ENCODE measurements at regions not wholly inside any gene's neighbourhood (a gene's known extent, or its start where the extent isn't known, plus 50 kb on each side); places are given as distances from the start of the nearest gene placed in this dataset.
A peak's percentile ranks its signal among the peaks of the same experiment; 100 is the strongest.

DNA sequence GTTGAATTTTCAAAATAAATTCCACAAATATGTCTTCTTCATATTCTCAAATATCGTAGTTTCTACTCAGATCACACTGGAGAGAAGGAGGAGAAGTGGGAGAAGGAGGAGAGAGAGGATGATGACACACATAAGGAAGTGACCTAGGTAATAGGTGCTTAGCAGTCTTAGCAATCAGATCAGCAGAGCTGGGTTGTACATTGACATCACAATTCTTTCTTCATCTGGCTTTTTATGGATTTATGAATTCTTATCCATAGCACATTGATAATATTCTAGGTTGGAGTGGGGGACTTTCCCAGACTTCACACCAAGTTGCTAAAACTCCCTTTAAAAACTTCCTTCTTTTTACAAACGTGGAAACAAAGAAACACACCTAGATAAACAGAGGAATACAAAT lies 86.9 kb downstream of the FGF9 start:
- no peak for DNase-seq

DNA sequence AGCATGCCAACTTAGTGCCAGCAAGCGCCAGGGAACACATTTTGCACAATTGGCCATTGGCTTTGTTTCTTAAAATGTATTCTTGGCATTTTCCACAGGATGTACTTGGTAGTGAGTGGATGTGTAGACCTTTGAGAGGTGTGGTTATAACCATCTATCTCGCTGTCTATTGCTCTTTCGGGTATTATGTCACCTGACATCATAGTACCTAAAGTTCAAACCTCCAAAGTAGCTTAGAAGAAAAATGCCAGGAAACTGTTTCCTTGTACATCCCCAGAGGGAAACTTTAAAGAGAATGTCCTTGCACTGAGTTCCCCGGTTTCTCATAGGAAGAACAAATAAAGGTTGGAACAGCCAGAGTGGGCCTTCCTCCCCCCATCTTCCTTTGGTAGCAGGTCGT lies 87.6 kb downstream of the FGF9 start:
- no peak for DNase-seq

DNA sequence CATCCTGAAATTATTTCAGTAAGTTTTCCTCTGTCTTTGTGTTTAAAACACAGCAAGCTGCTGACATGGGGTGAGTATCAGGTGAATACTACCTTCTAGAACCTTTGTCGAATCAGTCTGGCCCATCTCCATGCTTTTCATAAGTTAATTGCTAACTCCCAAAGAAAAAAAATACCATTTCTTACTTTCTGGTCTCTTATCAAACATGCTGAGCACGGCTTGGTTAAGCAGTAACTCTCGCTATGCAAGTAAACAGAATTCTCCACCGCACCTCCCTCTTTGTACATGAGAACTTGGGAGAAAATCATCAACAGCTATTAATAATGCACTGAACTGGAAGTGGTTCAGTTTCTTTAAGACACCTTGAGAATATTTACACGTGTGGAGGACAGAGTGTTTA lies 88.6 kb downstream of the FGF9 start:
- DNase-seq, result no peak

DNA sequence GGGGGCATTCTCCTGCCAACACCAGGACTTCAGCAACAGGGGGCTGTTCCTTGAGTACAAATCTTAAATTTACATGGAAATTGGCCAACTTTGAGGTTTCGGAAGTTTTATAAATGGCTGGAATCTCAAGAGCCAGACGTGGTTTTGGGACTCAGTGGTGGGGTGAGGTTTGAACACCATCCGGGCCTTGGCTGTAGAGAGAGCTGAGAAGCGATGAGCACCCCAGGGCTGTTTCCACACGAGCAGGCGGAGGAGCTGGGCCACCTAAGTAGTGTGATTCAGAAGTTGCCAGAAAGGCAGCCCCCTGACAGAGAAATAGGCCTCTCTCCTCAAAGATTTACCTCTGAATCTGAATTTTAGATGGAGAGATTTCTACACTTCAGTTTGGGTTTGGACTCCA lies 89.0 kb downstream of the FGF9 start:
- no peak for DNase-seq

DNA sequence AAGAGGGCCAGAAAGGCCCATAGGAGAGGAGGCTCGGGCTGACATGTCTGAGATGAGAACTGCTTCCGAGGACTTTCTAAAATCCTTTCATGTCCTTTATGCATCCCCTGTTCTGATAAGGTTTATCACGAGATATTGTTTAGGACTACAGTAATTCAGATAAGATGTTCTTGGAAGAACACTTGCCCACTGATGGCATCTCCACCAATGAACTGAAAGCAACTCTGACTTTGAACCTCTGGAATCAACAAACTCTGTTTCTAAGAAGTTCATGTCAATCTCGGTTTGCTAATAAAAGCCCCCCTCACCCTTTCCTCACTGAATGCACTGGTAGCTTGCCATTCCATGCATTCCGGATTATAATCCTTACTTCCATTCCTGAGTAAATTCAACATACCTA lies 90.9 kb downstream of the FGF9 start:
- no peak for DNase-seq

DNA sequence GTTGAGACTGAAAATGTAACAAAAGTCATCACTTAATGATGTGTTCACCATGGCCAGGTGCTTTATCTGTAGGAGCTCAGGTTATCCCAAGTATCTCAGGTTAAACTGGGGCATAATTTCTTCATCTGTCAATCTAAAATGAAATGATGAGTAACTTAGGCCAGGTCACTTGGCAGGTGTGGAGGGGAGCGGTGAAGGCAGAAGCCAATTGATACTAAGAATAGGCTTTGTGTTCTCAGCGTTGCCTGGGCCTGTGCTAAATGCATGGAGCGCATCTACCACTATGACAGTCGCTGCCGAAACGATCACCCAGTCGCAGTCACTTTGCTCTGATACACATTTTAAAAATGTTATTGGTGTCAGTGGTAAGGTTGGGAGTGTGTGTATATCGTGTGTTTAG lies 91.6 kb downstream of the FGF9 start:
- no peak for DNase-seq

DNA sequence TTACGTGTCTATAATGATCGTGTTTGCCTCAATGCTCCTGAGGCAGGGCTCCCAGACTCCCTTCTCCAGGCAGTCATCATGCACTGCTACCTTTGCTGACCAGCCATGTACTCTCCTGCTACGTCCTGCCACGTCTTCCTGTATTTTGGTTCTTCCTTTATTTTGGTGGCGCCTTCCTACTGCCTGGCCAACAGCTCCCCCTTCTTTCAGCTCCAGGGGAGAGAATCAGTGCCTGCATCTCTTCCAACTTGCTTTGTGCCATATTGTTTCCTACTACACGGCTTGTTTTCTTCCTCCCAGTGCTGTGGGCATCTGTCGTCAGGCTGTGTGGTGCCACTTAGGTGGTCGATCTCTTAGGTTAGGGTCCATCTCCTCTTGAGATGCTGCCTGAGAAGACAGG lies 96.2 kb downstream of the FGF9 start:
- no peak for DNase-seq

DNA sequence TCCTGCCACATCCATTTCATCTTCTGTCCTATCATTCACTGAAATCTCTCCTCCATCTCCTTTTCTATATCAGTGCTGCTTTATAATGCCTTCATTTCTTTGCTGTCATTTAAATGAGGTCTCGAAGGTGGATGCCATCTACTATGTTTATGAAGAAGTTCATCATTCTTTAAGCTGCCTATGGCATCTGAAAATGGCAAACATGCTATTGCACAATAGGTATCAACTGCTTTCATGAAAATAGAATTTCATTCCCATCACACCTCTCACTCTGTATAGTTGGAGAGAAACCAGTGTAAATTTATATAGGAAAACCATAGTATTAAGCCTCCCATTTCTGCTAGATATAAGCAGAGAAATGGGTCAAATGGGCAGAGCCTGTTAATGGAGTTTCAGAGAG lies 100.2 kb downstream of the FGF9 start:
- no peak for DNase-seq

DNA sequence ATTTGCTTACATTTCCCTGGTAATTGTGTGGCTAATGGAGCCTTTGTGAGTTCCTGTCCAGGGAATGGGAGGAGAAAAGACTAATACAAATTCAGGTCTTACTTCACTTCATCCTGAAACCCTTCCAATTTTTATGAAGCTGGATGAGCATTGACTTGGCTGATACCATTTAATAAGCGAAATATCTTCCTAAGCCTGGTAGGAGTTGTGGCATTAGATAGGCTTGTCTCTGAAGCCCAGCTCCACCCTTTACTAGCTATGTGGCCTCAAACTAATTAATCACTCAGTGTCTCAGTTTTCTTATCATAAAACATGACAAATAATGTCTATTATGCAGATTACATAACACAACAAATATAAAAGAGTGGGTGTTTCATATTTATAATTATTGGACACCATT lies 106.3 kb downstream of the FGF9 start:
- DNase-seq, result no peak

DNA sequence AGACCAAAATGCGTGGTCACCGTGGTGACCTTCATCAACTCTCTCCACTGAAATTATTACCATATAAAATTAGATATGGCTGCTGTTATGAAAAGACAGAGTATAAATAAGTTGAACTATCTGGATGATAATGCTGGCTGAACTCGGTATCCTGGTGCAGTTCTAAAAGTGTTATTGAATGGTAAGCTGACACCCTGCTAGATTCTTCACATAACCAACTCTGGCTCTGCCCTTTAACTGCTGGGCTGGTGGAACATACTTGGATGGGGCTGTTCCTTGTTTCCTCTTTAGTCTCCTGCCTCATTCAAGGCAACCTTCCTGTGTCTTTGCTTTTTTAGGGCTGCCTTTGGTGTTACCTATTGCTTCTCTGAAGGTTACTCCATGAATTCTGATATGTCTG lies 106.9 kb downstream of the FGF9 start:
- no peak for DNase-seq

DNA sequence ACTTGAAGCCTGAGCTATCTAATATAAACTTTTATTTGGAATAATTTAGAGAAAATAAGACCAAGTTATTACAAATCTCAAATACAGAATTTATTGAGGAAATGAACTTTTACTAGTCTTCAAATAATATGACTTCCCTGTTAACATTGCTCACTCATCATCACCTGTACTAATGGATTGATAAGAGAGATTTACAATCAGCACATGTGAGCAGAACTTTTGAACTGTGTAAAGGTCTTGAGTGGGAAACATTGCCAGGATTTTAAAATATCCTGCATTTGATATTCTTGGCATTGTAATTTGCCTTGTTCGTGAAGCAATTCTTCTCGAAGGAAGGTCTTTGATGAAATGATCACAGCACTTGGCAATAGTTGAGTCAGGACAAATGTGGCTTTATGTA lies 111.9 kb downstream of the FGF9 start:
- DNase-seq, result no peak

DNA sequence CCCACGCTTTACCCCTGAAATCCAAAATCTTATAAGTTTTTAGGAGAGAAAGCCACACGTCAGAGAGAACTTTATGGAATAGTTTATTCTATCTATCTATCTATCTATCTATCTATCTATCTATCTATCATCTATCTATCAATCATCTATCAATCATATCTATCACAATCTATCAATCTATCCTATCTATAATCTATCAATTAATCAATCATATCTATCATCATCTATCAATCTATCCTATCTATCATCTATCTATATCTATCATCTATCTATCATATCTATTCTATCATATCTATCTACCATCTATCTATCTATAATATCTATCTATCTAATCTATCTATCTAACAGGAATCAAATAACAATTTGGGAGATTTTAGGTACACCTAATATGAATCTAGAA lies 115.1 kb downstream of the FGF9 start:
- no peak for DNase-seq

DNA sequence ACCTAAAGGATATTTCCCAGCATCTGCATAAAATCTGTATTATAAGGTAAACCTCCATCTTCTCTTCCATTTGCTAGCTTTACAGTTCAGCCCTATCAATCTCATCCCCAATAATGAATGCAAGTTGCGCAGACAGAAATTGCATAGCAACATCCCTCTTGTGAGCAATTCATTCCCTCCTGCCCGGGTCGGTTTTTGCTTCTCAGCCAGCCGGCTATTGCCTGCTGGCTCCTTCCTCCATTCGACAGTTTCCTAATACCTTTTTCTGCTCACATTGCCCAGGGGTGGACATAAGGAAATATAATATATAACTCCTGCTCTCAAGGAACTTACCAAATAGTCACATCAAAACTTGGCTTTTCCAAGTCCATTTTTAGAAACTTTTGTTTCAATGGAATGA lies 125.2 kb downstream of the FGF9 start:
- peak; percentile 52 for DNase-seq

DNA sequence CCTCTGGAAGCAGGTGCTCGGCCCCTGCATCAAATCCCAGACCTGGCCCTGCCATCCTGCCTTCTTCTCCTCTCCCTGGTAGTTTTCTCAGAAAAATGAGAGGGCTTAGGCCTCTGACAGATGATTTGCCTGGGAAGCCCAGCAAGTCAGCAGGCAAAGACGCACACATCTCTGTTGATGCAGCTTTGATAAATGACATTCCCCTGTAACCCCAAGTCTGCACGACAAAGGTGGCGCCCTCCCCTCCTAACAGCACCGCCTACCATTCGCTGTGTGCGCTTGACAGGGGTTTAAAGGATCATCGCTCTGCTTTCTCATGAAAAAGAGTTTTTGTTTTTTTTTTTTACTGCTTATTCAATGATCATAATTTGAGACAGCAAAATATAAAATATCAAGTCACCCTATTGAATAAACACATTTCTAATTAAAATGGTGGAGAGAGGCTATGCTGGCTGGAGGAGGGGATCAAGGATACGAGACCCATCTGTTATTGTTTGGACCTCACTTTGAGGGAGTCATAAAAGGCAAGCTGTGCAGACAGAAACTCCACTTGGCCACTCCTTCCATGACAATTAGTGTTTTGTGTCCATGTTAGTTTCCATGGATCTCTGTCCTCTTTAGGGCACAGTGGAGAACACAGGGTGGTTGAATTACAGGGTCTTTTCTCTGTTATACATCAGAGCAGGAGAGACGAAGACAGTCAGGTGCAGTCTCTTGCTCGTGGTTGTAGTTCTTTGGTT lies 126.1 kb downstream of the FGF9 start:
- DNase-seq, result no peak

DNA sequence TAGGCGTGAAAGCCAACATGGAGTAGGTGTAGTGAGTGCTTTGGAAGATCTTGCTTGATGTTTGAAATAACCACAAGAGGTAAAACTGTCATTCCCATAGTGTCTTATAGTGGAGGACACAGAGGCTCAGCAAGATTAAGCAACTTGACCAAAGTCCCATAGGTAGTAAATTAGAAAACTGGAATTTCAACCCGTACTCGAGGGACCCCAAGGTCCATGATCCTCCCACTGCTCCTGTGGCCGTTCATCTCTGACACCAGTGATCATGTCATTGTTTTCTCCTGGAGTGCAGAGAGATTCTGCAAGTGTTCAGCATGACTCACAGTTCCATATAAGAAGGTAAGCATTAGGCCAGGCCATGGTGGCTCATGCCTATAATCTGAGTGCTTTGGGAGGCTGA lies 126.9 kb downstream of the FGF9 start:
- no peak for DNase-seq

DNA sequence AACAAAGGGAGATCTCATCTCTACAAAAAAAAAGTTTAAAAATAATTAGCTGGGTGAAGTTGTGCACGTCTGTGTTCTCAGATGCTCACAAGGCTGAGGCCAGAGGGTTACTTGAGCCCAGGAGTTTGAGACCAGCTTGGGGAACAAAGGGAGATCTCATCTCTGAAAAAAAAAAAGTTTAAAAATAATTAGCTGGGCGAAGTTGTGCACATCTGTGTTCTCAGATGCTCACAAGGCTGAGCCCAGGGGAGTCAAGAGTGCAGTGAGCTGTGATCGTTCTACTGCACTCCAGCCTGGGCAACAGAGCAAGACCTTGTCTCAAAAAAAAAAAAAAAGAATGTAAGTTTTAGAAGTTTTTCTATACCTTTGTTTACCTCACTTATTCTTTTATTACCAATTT lies 127.3 kb downstream of the FGF9 start:
- no peak for DNase-seq

DNA sequence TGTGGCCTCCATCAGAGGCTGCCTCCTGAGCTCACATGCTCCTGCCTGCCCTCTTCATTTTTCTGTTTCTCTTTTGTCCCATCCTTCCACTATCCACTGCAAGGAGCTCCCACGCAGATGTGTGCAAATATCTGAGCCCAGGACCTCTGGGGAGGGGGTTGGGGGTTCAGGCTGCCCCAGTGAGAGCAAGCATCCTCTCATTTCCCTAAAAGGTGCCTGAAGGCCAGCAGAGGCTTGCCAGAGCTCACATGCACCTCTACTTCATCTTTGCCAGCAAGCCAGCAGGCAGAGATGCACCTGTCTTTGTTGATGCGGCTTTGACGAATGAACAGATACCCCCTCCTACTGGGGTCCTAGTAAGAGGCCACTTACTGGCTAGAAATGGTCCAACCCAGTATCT lies 128.8 kb downstream of the FGF9 start:
- no peak for DNase-seq

DNA sequence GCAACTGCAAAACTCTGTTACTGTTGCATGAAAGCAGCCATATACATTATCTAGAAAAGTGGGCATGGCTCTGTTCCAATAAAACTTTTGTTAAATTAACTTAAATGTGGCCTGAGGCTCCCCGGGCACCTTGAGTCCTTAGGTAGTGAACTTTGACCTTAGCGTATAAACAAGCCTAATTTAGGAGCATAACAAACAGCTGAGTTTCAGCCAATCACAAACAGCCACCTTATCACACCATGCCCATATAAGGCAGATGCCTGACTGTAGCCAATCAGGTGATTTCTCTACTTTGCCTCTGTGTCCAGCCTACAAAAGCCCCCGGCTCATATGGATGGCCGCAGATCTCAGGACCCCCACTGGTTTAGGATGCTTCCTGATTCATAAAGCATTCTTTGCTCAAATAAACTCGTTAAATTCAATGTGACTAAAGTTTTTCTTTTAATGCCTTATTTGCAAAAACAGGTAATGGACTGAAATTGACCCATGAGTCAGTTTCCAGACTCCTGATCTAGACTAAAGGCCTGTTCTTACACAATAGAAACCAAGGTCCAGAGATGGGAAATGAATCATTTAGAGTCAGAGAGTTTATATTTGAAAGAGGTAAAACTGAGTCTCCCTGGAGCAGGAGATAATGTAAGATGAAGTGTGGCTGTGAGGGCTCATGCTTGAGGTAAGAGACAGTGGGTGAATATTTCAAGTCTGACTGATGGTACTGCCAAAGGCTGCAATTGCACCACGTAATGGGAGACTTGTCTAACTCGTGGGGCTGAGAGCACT lies 130.2 kb downstream of the FGF9 start:
- no peak for DNase-seq

DNA sequence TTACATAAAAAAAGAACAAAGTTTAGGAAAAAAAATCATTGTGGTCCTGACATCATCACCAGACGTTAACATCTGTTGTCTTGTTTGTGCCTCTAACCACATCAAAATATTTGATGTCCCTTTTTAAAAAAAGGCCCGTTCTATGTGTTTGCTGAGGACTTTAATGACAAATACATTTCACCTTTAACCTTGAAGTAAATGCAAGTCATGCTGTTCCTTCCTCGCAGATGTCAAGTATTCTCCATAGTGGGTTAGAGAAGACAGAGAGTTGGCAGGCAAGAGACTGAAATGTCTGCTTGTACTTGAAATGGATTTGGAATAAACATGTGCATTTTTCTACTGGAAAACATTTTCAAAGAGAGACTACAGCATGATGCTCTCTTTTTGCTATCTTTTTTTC lies 134.9 kb downstream of the FGF9 start:
- no peak for DNase-seq

DNA sequence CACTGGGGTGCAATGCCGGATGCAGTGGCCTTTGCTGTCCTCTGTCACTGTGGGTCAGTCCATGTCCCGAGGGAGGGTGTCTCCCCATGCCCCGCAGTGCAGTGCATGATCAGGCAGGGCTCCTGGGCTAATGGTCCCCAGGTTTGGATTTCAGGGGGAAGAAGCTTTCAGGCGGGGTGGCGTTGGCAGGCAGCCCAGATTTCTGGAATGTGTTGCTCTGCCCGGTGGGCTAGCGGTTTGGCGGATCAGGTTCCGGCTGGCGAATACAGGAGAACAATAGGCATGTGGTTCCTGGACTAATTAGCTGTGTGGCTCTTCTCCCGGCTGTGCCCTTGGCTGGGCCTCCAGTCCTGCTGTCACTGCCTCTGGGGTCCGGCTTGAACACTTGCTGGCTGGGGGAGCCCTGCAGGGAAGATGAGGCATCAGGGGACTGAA lies 141.3 kb downstream of the FGF9 start:
- no peak for DNase-seq

DNA sequence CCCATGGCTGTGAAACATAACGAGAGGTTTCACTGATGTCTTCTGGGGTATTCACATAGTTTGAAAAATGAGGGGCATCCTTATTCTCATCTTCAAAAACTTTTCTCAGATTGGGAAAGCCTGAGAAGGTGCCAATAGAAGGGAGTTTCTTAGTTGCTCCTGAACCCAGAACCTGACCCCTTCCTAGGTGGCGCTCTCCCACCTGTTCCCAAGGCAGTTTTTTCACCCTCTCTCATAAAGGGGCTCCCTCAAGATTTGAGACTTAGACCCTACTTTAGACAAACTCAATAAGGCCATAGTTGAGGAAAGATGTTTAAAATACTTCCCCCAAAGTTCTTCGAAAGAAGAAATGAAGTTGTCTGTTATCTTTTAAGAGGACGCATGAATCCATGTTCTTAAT lies 142.2 kb downstream of the FGF9 start:
- no peak for DNase-seq

DNA sequence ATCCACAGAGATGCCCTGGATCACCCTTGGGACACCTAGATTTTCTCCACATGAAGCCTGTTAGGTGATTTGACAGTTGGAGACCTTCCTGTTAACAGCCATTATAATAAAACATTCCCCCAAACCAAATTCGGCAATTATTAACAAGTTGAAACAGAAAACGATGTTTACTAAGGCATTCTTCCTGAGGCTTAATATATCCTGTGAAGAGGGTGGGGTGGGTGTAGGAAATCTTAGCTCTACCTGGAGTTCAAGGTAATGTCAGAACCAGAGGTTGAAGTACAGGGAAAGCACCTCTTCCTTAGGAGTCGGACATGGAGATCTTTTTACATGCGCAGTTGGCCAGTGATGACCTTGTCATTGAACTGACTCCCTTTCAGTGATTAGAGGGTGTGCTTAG lies 143.0 kb downstream of the FGF9 start:
- DNase-seq, result no peak

DNA sequence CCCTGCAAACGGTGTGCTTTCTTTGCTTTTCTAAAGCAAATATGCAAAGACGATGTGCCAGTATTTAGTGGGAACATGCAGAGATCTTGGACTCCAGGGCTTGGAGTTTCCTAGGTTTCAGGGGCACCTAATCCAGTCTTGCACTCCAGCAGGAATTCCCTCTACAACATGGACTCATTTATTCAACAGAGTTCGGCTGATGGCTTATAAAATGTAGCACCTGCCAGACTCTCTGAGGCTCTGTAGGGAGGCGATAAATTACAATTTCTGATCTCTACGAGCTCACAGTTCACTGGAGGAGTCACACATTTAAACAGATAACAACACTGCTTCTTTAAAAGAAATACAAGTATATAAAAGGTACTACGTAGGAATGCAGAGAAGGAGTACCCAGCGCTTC lies 143.7 kb downstream of the FGF9 start:
- no peak for DNase-seq

DNA sequence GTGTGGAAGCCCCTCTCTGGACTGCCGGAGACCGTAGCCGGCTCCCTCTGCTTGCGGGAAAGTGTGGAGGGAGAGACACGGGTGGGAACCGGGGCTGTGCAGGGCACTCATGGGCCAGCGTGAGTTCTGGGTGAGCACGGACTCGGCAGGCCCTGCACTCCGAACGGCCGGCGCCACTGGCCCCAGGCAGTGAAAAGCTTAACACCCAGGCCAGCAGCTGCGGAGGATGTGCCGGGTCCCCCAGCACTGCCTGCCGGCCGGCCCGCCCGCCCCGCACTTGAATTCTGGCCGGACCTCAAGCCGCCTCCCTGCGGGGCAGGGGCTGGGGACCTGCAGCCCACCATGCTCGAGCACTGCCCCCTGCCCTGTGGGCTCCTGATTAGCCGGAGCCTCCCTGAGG lies 147.0 kb downstream of the FGF9 start:
- no peak for DNase-seq

DNA sequence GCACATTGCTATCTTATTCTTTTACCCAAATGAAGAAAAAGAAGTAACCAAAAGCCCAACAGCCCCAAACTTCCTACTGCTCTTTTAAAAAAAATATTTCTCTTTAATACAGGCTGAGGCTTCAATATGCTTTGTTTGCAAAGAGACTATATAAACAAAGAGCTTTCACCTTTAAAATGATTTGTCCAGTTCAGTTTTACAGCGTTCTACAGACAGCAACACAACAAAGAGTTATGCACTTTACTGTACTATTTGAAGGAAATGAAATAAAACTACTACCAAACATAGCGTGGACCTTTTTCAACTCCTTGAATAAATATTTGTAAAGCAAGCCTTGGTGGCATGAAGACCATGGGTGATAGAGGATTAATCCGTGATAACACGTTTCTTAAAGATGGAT lies 151.2 kb downstream of the FGF9 start:
- no peak for DNase-seq
